HUES6 (cell line): ENCODE measurements at regions not wholly inside any gene's neighbourhood (a gene's known extent, or its start where the extent isn't known, plus 50 kb on each side); places are given as distances from the start of the nearest gene placed in this dataset.

ENCODE experiments used
- H3K27ac ChIP-seq: 2 replicates; pipeline ENCODE4 v1.7.0; 2013; ENCODE audit warnings: low read depth, mild to moderate bottlenecking, low read length, inconsistent platforms
- H3K27me3 ChIP-seq: 2 replicates; pipeline ENCODE4 v1.6.1; 2013; ENCODE audit warnings: low read length; ENCODE audit not compliant: control insufficient read depth, insufficient read depth
- H3K36me3 ChIP-seq: 2 replicates; pipeline ENCODE4 v1.6.1; 2013; ENCODE audit warnings: low read length; ENCODE audit not compliant: control insufficient read depth, insufficient read depth
- H3K4me1 ChIP-seq: 2 replicates; pipeline ENCODE4 v1.6.1; 2013; ENCODE audit warnings: low read length; ENCODE audit not compliant: control insufficient read depth, insufficient read depth
- H3K4me3 ChIP-seq: 2 replicates; pipeline ENCODE4 v1.5.1; 2013; ENCODE audit warnings: low read depth, low read length
- H3K9ac ChIP-seq: one replicate; pipeline ENCODE4 v1.6.1; 2013; ENCODE audit warnings: mild to moderate bottlenecking, low read length
- H3K9me3 ChIP-seq: 2 replicates; pipeline ENCODE4 v1.6.1; 2013; ENCODE audit warnings: low read depth, low read length; ENCODE audit not compliant: control insufficient read depth, insufficient read depth

DNA sequence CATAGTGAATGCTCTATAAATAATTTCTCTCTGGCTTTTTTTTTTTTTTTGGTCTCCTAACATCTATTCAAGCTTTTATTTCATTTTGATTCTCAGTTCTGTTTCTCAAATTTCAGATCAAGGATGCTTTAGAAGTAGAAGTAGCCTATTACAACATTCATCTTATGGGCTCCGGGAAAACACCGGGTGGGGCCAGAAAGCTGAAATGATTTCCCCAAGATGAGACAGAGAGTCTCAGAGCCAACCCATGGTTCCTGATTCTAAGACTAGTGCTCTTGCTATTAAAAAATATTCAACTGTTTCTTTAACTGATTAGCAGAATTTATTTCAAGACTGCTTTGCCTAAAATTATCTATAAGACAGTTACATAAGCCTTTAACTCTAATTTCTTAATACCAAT, 147.2 kb upstream of the CCDC68 start:
- Histone ChIP-seq H3K4me3 (no peak overlapping the region), H3K36me3 (no peaks in the 10 kb centered on the region), H3K9ac (no peak overlapping the region), H3K4me1 (peaks cover 6% of the 10 kb centered on the region; the same call in 1 of the 2 replicates), H3K27me3 (no peaks in the 10 kb centered on the region), H3K9me3 (no peaks in the 10 kb centered on the region), H3K27ac (no peak overlapping the region)

DNA sequence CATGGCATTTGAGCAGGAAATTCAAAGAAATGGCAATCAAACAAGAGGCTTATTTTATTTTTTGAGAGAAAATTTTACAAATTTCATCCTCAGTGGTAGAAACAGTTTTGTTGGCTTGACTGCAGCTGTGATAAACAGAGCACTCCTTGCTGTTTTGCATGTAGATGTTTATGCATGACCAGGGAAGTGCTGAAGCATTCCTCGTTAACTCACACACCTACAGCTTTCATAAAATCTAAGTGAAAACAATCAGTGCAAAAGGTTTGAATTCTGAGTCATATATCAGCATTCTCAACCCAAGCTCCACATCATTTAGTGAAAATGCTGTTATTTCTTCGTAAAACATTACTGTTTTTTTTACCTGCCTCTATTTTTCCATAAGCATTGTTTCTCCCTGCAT, 146.6 kb upstream of the CCDC68 start:
- Histone ChIP-seq H3K36me3 (no peaks in the 10 kb centered on the region), H3K27ac (no peak overlapping the region), H3K27me3 (no peaks in the 10 kb centered on the region), H3K4me1 (peaks cover 6% of the 10 kb centered on the region; the same call in 1 of the 2 replicates), H3K9ac (no peak overlapping the region), H3K9me3 (no peaks in the 10 kb centered on the region), H3K4me3 (no peak overlapping the region)

DNA sequence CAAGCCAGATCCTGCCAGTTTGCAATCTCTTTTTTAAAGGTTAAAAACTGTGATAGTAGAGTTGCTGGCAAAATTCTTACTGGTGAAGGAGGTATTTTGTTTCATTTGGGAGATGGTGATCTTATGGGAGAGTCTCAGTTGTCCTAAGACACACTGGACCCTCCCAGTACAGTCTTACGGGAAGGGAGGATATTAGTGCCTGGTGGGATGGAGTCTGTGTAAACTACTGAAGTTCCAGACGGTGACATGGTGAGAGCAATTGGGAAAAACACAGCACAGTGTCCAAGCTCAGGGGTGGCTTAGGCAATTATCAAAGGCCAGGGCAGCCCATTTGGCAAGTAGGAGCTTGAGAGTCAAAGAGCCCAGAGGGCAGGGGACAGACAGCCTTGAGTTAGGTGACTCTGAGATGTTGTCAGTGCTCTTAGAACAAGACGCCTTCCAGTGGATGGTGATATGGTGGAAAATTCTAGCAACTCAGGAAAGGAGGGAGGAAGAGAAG, 143.7 kb upstream of the CCDC68 start:
- Histone ChIP-seq H3K36me3 (no peaks in the 10 kb centered on the region), H3K4me1 (no peaks in the 10 kb centered on the region; the same call in 1 of the 2 replicates), H3K4me3 (no peak overlapping the region), H3K27me3 (no peaks in the 10 kb centered on the region), H3K9ac (no peak overlapping the region), H3K9me3 (no peaks in the 10 kb centered on the region), H3K27ac (no peak overlapping the region)

DNA sequence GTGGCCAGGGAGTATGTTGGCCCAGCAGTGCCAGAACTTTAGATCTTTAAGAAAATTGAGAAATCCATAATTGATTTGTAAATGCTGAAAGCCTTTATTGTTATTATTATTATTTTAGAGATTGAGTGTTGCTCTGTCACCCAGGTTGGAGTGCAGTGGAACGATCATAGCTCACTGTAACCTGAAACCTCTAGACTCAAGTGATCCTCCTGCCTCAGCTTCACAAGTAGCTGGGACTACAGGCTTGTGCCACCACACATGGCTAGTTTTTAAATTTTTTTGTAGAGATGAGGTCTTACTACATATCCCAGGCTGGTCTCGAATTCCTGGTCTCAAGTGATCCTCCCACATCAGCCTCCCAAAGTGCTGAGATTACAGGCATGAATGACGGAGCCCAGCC, 143.2 kb upstream of the CCDC68 start:
- Histone ChIP-seq H3K9me3 (no peaks in the 10 kb centered on the region), H3K27me3 (no peaks in the 10 kb centered on the region), H3K36me3 (no peaks in the 10 kb centered on the region), H3K27ac (no peak overlapping the region), H3K4me3 (no peak overlapping the region), H3K9ac (no peak overlapping the region), H3K4me1 (no peaks in the 10 kb centered on the region; the same call in 1 of the 2 replicates)

DNA sequence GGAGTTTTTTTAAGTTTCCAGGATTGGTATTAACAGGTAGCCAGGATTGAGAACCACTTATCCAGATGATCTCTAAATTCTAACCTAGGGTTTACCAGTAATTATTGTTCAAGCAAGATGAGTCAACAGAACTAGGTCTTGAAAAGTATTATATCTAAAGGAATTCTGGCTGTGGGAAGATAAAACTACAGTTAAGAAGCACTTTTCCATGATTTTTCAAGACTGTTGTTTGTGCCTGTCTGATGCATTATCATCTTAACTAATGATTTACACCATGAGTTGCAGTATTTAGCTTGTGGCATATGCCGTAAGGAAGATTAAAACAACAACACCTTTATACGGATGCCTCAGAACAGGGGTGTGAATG, 142.2 kb upstream of the CCDC68 start:
- no peak overlapping the region for H3K4me3 ChIP-seq
- H3K27me3 ChIP-seq: no peaks in the 10 kb centered on the region
- peaks cover 7% of the 10 kb centered on the region; the same call in 1 of the 2 replicates for H3K4me1 ChIP-seq
- H3K9me3 ChIP-seq: no peaks in the 10 kb centered on the region
- H3K36me3 ChIP-seq: no peaks in the 10 kb centered on the region
- H3K9ac ChIP-seq: no peak overlapping the region
- no peak overlapping the region for H3K27ac ChIP-seq

DNA sequence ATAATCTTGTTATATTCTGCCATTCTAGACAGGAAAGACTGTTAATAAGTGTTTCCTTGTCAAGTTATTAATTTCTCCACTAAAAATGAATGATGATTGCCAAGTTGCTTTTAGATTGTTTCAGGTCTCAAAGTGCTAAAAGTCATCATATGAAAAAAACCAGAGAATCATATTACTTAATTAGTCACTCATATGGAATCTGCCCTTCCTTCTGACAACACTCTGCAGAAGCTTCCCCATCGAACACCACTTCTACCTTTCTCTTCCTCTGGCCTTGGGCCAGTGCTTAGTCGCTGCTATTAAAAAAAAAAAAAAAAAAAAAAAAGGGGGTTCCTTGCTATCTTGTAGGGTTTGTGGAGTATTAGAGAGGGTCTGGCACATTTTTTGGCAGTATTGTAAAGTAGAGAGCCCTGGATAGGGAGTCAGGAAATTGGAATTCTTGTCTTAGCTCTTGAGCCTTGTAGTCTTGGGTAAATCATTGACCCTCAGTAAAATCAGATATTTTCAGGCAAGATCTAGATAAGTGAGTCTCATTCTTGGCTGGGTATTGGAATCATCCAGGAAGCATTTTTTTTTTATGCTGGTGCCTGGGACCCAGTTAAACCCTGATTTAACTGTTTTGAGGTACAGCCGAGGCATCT, 141.7 kb upstream of the CCDC68 start:
- Histone ChIP-seq H3K27ac (no peak overlapping the region), H3K9ac (no peak overlapping the region), H3K27me3 (no peaks in the 10 kb centered on the region)

DNA sequence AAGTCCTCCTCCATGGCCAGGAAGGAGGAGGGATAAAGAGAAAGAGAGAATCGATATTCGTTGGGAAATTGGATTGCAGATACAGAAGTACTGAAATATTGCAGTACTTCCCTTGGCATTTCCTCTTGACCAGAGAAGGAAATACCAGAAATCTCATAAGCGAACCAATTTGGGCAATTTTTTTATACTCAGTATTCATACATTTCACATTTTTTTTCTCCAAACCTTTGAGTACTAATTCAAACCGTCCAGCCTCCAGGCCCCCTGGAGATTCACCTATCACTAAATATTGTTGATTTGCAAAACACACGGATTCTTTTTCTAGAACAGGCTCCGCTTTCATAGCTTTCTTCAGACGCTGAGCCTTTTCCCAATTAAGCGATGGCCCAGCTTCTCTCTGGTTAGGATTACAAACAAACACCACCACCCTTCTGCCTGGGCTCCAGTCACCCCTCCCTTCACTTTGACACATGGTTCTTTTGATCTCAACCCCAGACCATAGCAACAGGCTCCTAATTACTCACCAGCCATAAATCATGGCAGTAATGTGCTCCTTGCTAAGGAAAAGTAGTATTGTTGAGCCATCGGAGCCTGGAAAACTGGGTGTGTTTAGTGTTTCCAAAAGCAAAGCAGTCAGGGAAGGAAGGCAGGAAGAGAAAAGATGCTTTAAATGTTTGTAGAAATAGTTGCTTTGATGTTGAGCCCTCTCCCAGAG, 138.4 kb upstream of the CCDC68 start:
- H3K4me3 ChIP-seq: no peak overlapping the region
- no peaks in the 10 kb centered on the region for H3K27me3 ChIP-seq
- H3K9ac ChIP-seq: no peak overlapping the region
- no peaks in the 10 kb centered on the region for H3K36me3 ChIP-seq
- H3K27ac ChIP-seq: no peak overlapping the region; the same call in 1 of the 2 replicates
- H3K9me3 ChIP-seq: no peaks in the 10 kb centered on the region
- peaks cover 13% of the 10 kb centered on the region; the same call in 1 of the 2 replicates for H3K4me1 ChIP-seq

More for the DNA sequence above, 141.7 kb upstream of the CCDC68 start:
- H3K4me3 ChIP-seq: no peak overlapping the region
- H3K4me1 ChIP-seq: peaks cover 8% of the 10 kb centered on the region; the same call in 1 of the 2 replicates
- H3K36me3 ChIP-seq: no peaks in the 10 kb centered on the region
- no peaks in the 10 kb centered on the region for H3K9me3 ChIP-seq

DNA sequence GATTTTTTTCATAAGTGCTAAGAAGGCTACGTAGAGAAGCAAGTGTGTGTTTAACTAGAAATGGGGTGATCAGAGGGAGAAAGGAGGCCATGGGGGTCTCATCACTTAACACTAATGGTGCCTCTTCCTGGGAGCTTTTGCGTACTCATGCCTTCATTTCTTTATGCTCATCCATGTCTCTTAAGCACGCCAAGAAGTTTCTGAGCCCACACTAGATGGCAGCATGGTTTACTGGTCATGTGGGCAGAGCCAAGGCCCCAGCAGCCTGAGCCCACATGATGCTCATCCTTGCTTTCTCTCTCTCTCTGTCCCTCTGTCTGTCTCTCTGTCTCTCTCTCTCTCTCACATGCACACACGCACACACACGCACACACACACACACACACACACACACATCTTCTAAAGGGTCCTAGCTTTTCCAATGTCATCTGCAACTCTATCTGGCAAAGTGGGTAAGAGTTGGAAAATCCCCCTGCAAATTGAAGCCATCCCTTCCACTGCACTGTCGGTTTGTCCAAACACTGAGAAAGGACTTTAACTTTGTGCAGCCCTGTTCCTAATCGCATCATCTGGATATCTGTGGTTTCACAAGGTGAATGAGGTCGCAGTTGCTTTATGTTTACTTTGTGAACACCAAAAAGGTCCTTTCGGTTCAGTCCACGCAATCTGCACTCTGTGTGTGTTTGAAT, 137.1 kb upstream of the CCDC68 start:
- no peak overlapping the region for H3K27ac ChIP-seq
- no peaks in the 10 kb centered on the region for H3K27me3 ChIP-seq
- peaks cover 13% of the 10 kb centered on the region; the same call in 1 of the 2 replicates for H3K4me1 ChIP-seq
- no peaks in the 10 kb centered on the region for H3K36me3 ChIP-seq
- no peaks in the 10 kb centered on the region for H3K9me3 ChIP-seq
- no peak overlapping the region for H3K9ac ChIP-seq
- H3K4me3 ChIP-seq: no peak overlapping the region

DNA sequence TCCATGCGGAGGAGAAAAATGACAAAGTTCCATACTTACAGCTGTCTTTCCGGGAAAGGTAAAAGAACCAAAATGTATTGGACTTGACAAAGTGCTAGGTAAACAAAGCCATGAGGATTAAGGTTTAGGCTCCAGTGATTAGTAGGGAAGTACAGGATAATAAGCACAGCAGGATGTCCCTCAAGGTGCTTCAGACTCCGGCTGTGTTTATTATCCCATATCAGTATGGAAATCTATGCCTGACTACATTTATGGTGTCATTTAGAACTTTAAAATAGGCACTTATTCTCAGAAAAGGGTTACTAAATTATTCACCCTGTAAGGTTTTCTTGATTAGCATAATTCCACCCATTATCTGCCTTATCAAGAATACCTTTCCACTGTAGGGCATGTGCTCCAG, 136.3 kb upstream of the CCDC68 start:
- H3K27ac ChIP-seq: no peak overlapping the region
- H3K9me3 ChIP-seq: no peaks in the 10 kb centered on the region
- no peak overlapping the region for H3K4me3 ChIP-seq
- peaks cover 13% of the 10 kb centered on the region; the same call in 1 of the 2 replicates for H3K4me1 ChIP-seq
- no peaks in the 10 kb centered on the region for H3K36me3 ChIP-seq
- H3K9ac ChIP-seq: no peak overlapping the region
- no peaks in the 10 kb centered on the region for H3K27me3 ChIP-seq

DNA sequence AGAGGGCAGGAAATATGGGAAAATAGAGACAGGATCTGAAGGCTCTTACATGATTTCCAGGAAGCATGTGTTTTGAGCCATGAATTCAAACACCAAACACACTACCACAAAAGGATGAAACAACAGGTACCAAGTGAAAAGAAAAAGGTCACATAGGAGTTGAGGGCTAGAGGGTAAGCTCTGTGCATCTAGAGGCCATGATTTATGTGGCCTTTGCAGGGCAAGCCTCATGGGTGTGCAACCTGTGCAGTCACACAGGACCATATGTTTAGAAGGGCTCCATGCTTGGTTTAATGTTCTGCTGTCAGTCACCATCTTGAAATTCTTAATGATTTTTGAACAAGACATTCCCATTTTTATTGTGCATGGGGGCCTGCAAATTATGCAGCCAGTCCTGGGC, 134.5 kb upstream of the CCDC68 start:
- Histone ChIP-seq H3K27me3 (no peaks in the 10 kb centered on the region), H3K9me3 (no peaks in the 10 kb centered on the region), H3K9ac (no peak overlapping the region), H3K4me3 (no peak overlapping the region), H3K4me1 (peaks cover 13% of the 10 kb centered on the region; the same call in 1 of the 2 replicates), H3K27ac (no peak overlapping the region), H3K36me3 (no peaks in the 10 kb centered on the region)

DNA sequence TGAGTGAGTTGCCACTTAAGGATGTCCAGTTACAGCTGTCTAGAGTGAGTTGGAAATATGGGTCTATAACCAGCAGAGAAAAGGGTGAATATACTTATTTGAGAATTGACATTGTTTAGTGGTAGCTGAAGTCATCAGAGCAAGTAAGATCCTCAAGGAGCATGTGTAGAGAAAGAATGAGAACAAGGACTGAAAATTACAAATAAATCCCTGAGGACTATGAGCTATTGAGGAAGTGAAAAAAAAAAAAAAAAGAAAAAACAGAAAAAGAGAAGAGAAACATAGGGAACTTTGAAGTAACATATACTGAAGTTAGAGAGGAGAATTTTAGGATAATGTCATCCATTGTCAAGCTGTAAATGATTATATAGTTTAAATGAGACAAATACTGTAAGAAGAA, 134.0 kb upstream of the CCDC68 start:
- Histone ChIP-seq H3K27ac (no peak overlapping the region), H3K36me3 (no peaks in the 10 kb centered on the region), H3K9me3 (no peaks in the 10 kb centered on the region), H3K27me3 (no peaks in the 10 kb centered on the region), H3K4me3 (no peak overlapping the region), H3K9ac (no peak overlapping the region), H3K4me1 (peaks cover 13% of the 10 kb centered on the region; the same call in 1 of the 2 replicates)
